ENCODE measurements at regions not wholly inside any gene's neighbourhood (a gene's known extent, or its start where the extent isn't known, plus 50 kb on each side); places are given as distances from the start of the nearest gene placed in this dataset.

DNA sequence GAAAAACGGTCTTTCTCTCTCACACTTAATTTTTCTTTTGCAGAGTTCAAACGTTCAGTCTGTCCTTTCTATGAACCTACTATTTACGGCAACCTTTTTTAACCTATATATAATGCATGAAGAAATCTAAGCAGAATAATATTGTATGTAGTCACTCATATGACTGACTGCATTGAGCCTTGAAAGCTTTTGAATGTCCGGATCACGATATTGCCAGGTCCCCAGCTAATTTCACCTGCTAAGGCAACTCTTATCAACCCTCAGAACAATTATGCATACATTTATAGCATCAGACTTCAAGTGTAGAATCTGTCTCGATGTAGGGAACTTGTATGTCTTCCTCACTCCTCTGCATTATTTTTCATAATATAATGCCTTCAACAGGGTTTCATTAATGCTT is 1083.8 kb upstream of the KLHL29 start:
- no CpG with 5 or more reads among the region's 6 CpGs for whole genome bisulfite sequencing, 2 experiments (ENCODE audit: extremely low coverage in 2 of 2, insufficient read length in 1 of 2)
- no peak for ATAC-seq (ENCODE audit: low read depth)

More for the DNA sequence above, 1083.8 kb upstream of the KLHL29 start:
- no peaks in the 10 kb centered on the region for H3K79me1 ChIP-seq (ENCODE audit: low read depth in 1 of 2, low read length in 2 of 2)
- intact Hi-C loops (cut with micrococcal nuclease) (no loop called here), dilution Hi-C loops (cut with HindIII; ENCODE audit: low sequenced_read_pairs, unreplicated experiment) (no loop called here), in situ Hi-C loops (cut with MboI; ENCODE audit: low sequenced_read_pairs) (no loop called here)
- H4K91ac ChIP-seq (ENCODE audit: insufficient read depth, low read depth, low read length): no peak overlapping the region
- no peak overlapping the region for H3K14ac ChIP-seq (replicated peaks; ENCODE audit: low read depth, low read length)
- no peaks in the 10 kb centered on the region for H4K20me1 ChIP-seq (ENCODE audit: insufficient read depth, low read length)
- H3K4me3 ChIP-seq (ENCODE audit: insufficient read depth, low read depth, low read length): no peak overlapping the region
- H3K9me3 ChIP-seq (ENCODE audit: control insufficient read depth, insufficient read depth, low read length): no peaks in the 10 kb centered on the region
- no peak overlapping the region for H3K23ac ChIP-seq (ENCODE audit: low read depth, low read length)
- H3K27ac ChIP-seq (ENCODE audit: insufficient read depth, low read length): no peak overlapping the region
- H3K56ac ChIP-seq (ENCODE audit: extremely low read depth, insufficient read depth, low read length): no peak overlapping the region
- H3K9ac ChIP-seq (ENCODE audit: low read depth, low read length): no peak overlapping the region
- no peak overlapping the region for H4K5ac ChIP-seq (ENCODE audit: low read depth, low read length)
- no peak overlapping the region for H3K18ac ChIP-seq (ENCODE audit: low read depth, low read length)
- no peaks in the 10 kb centered on the region for H3K36me3 ChIP-seq (ENCODE audit: control insufficient read depth, insufficient read depth, low read length)
- BruUV-seq (replicated peaks): no TSS peak
- no peak overlapping the region for H2BK15ac ChIP-seq (ENCODE audit: low read depth, low read length)
- ChIA-PET CTCF (no interaction called here), POLR2A (ENCODE audit: unreplicated experiment) (no interaction called here)
- H3K9me1 ChIP-seq (ENCODE audit: insufficient read depth, low read length): no peaks in the 10 kb centered on the region
- H2BK5ac ChIP-seq (ENCODE audit: low read depth, low read length, poor library complexity, severe bottlenecking): no peak overlapping the region
- no peak for DNase-seq
- no peak overlapping the region for H2BK120ac ChIP-seq (ENCODE audit: low read depth, low read length)
- H3K4me2 ChIP-seq (ENCODE audit: low read depth, low read length): no peak overlapping the region
- H2BK20ac ChIP-seq (ENCODE audit: low read depth, low read length): no peak overlapping the region
- H3K27me3 ChIP-seq (ENCODE audit: control insufficient read depth, insufficient read depth, low read length): no peaks in the 10 kb centered on the region
- H4K8ac ChIP-seq (ENCODE audit: low read depth in 2 of 2, low read length in 2 of 2): no peak overlapping the region
- H2AK9ac ChIP-seq (replicated peaks; ENCODE audit: low read depth, low read length, poor library complexity): no peak overlapping the region
- no peak overlapping the region for H2AK5ac ChIP-seq (ENCODE audit: low read depth, low read length)
- no peaks in the 10 kb centered on the region for H3K4me1 ChIP-seq (ENCODE audit: control insufficient read depth, insufficient read depth, low read length)
- no peak overlapping the region for H3K4ac ChIP-seq (ENCODE audit: low read depth, low read length)
- TF ChIP-seq FOS (IDR thresholded peaks at IDR 0.05; ENCODE audit: low read depth, low read length) (no peak), CEBPB (IDR thresholded peaks at IDR 0.05; ENCODE audit: low read depth, low read length) (no peak), MAZ (IDR thresholded peaks at IDR 0.05; ENCODE audit: borderline replicate concordance, low read depth, low read length) (no peak), RAD21 (IDR thresholded peaks at IDR 0.05; ENCODE audit: low read length) (no peak), RFX5 (IDR thresholded peaks at IDR 0.05; ENCODE audit: low read depth, low read length) (no peak), NFE2L2 (IDR thresholded peaks at IDR 0.05; ENCODE audit: low read depth, low read length) (no peak), CHD1 (IDR thresholded peaks at IDR 0.05; ENCODE audit: low read depth, low read length) (no peak), BHLHE40 (IDR thresholded peaks at IDR 0.05; ENCODE audit: low read depth, low read length) (no peak)
- TF ChIP-seq, protein P1, sequence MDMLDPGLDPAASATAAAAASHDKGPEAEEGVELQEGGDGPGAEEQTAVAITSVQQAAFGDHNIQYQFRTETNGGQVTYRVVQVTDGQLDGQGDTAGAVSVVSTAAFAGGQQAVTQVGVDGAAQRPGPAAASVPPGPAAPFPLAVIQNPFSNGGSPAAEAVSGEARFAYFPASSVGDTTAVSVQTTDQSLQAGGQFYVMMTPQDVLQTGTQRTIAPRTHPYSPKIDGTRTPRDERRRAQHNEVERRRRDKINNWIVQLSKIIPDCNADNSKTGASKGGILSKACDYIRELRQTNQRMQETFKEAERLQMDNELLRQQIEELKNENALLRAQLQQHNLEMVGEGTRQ (IDR thresholded peaks at IDR 0.05; ENCODE audit: low read depth, low read length): no peak
- TF ChIP-seq, protein P2, sequence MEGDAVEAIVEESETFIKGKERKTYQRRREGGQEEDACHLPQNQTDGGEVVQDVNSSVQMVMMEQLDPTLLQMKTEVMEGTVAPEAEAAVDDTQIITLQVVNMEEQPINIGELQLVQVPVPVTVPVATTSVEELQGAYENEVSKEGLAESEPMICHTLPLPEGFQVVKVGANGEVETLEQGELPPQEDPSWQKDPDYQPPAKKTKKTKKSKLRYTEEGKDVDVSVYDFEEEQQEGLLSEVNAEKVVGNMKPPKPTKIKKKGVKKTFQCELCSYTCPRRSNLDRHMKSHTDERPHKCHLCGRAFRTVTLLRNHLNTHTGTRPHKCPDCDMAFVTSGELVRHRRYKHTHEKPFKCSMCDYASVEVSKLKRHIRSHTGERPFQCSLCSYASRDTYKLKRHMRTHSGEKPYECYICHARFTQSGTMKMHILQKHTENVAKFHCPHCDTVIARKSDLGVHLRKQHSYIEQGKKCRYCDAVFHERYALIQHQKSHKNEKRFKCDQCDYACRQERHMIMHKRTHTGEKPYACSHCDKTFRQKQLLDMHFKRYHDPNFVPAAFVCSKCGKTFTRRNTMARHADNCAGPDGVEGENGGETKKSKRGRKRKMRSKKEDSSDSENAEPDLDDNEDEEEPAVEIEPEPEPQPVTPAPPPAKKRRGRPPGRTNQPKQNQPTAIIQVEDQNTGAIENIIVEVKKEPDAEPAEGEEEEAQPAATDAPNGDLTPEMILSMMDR (conservative IDR thresholded peaks at IDR 0.05; ENCODE audit: low read depth, low read length): no peak
- H2AFZ ChIP-seq (replicated peaks; ENCODE audit: low read length, poor library complexity): no peak overlapping the region

All from IMR-90 (cell line).